ENCODE measurements at regions not wholly inside any gene's neighbourhood (a gene's known extent, or its start where the extent isn't known, plus 50 kb on each side); places are given as distances from the start of the nearest gene placed in this dataset.

DNA sequence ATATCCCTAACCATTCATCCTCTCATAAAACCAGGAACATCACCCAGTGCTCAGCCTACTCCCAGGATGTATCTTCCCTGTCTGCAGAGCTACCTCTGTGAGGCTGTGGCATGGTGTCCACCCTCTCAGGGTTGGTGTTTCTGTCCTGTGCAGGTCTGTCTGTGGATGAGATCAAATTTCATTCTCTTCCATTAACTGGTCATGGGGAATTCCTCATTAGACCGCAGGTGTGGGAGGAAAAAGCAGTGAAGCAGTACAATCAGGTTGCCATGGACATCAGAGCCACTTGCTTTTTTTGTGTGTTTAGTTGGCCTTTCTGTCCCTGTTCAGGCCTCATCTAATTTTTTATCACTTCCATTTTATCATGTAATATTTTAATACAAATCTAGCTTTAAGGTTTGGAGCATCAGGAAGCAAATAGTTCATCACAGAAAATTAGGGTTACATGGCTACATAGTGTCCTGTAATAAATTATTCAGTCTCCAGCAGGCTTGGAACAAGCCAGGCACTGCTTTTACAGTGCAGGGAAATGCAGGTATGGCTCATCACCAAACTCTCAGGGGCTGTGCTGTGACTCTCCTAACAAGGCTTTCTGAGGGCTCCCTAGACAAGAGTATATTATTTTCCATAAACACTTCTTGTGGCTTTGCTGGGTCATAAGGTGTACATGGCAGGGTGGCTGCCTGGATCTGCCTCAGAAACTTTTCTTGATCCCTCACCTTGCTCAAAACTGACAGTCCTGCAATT is 594.9 kb upstream of the IGFBP3 start (continued):
- TF ChIP-seq, protein P1, sequence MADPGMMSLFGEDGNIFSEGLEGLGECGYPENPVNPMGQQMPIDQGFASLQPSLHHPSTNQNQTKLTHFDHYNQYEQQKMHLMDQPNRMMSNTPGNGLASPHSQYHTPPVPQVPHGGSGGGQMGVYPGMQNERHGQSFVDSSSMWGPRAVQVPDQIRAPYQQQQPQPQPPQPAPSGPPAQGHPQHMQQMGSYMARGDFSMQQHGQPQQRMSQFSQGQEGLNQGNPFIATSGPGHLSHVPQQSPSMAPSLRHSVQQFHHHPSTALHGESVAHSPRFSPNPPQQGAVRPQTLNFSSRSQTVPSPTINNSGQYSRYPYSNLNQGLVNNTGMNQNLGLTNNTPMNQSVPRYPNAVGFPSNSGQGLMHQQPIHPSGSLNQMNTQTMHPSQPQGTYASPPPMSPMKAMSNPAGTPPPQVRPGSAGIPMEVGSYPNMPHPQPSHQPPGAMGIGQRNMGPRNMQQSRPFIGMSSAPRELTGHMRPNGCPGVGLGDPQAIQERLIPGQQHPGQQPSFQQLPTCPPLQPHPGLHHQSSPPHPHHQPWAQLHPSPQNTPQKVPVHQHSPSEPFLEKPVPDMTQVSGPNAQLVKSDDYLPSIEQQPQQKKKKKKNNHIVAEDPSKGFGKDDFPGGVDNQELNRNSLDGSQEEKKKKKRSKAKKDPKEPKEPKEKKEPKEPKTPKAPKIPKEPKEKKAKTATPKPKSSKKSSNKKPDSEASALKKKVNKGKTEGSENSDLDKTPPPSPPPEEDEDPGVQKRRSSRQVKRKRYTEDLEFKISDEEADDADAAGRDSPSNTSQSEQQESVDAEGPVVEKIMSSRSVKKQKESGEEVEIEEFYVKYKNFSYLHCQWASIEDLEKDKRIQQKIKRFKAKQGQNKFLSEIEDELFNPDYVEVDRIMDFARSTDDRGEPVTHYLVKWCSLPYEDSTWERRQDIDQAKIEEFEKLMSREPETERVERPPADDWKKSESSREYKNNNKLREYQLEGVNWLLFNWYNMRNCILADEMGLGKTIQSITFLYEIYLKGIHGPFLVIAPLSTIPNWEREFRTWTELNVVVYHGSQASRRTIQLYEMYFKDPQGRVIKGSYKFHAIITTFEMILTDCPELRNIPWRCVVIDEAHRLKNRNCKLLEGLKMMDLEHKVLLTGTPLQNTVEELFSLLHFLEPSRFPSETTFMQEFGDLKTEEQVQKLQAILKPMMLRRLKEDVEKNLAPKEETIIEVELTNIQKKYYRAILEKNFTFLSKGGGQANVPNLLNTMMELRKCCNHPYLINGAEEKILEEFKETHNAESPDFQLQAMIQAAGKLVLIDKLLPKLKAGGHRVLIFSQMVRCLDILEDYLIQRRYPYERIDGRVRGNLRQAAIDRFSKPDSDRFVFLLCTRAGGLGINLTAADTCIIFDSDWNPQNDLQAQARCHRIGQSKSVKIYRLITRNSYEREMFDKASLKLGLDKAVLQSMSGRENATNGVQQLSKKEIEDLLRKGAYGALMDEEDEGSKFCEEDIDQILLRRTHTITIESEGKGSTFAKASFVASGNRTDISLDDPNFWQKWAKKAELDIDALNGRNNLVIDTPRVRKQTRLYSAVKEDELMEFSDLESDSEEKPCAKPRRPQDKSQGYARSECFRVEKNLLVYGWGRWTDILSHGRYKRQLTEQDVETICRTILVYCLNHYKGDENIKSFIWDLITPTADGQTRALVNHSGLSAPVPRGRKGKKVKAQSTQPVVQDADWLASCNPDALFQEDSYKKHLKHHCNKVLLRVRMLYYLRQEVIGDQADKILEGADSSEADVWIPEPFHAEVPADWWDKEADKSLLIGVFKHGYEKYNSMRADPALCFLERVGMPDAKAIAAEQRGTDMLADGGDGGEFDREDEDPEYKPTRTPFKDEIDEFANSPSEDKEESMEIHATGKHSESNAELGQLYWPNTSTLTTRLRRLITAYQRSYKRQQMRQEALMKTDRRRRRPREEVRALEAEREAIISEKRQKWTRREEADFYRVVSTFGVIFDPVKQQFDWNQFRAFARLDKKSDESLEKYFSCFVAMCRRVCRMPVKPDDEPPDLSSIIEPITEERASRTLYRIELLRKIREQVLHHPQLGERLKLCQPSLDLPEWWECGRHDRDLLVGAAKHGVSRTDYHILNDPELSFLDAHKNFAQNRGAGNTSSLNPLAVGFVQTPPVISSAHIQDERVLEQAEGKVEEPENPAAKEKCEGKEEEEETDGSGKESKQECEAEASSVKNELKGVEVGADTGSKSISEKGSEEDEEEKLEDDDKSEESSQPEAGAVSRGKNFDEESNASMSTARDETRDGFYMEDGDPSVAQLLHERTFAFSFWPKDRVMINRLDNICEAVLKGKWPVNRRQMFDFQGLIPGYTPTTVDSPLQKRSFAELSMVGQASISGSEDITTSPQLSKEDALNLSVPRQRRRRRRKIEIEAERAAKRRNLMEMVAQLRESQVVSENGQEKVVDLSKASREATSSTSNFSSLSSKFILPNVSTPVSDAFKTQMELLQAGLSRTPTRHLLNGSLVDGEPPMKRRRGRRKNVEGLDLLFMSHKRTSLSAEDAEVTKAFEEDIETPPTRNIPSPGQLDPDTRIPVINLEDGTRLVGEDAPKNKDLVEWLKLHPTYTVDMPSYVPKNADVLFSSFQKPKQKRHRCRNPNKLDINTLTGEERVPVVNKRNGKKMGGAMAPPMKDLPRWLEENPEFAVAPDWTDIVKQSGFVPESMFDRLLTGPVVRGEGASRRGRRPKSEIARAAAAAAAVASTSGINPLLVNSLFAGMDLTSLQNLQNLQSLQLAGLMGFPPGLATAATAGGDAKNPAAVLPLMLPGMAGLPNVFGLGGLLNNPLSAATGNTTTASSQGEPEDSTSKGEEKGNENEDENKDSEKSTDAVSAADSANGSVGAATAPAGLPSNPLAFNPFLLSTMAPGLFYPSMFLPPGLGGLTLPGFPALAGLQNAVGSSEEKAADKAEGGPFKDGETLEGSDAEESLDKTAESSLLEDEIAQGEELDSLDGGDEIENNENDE (IDR thresholded peaks at IDR 0.05; ENCODE audit: insufficient replicate concordance, low read length) = no peak
- TF ChIP-seq CEBPB (IDR thresholded peaks at IDR 0.05; ENCODE audit: low read depth, low read length) (no peak), FOSL1 (IDR thresholded peaks at IDR 0.05; ENCODE audit: insufficient read depth, low read depth, low read length) (no peak), CBX5 (IDR thresholded peaks at IDR 0.05; ENCODE audit: low read depth, low read length) (no peak), SP4 (IDR thresholded peaks at IDR 0.05; ENCODE audit: low read length) (no peak), NRF1 (IDR thresholded peaks at IDR 0.05; ENCODE audit: low read depth, low read length) (no peak), CBX8 (IDR thresholded peaks at IDR 0.05; ENCODE audit: borderline replicate concordance, low read depth, low read length) (no peak)

All from H1 (cell line).